Fibroblast of skin of right biceps (primary cell): ENCODE measurements at regions not wholly inside any gene's neighbourhood (a gene's known extent, or its start where the extent isn't known, plus 50 kb on each side); places are given as distances from the start of the nearest gene placed in this dataset.
"Not testable (repeated sequence)": the region's sequence is repeated elsewhere in the genome, so short reads cannot be mapped to it uniquely, and the experiment has no call there.

Source experiments
- DNase-seq: peaks from one replicate; pipeline ENCODE4 v3.0.0-alpha.2; 2013

- peak; percentile 38 for DNase-seq
Observed at GRCh38 chr7:28330384-28331070, 81.8 kb upstream of the CREB5 start.

- DNase-seq, result peak; percentile 6
Observed at GRCh38 chr7:28332046-28332445, 80.3 kb upstream of the CREB5 start.

GRCh38 chr7:28333548-28333947, 78.8 kb upstream of the CREB5 start:
- not testable (repeated sequence) for DNase-seq

GRCh38 chr7:28336806-28337205, 75.5 kb upstream of the CREB5 start:
- no peak for DNase-seq

DNA sequence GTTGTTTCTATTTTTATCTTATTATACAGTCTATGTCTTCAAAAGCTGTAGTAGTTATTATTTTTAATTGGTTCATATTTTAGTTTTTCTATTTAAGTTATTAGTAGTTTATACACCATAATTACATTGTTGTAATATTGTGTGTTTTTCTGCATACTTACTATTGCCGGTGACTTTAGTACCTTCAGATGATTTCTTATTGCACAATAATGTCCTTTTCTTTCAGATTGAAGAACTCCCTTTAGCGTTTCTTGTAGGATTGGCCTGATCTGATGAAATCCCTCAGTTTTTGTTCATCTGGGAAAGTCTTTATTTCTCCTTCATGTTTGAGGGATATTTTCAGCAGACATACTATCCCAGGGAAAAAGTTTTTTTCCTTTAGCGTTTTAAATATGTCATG, 74.3 kb upstream of the CREB5 start:
- no peak for DNase-seq

DNA sequence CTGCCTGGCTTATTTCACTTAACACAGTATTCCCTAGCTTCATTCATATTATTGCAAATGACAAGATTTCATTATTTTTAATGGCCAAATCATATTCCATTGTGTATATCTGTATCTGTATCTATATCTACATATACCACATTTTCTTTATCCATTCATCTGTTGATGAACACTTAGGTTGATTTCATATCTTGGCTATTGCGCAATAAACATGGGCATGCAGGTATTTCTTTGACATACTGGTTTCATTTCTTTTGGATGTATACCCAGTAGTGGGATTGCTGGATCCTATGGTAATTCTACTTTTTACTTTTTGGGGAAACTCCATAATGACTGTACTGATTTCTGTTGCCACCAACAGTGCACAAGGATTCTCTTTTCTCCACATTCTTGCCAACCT, 68.9 kb upstream of the CREB5 start:
- DNase-seq, result no peak

GRCh38 chr7:28346256-28346655, 66.1 kb upstream of the CREB5 start:
- DNase-seq, result no peak

GRCh38 chr7:28346676-28347363, 65.5 kb upstream of the CREB5 start:
- DNase-seq, result peak; percentile 22

- peak; percentile 69 for DNase-seq
Observed at GRCh38 chr7:28347475-28348318, 64.6 kb upstream of the CREB5 start.

DNA sequence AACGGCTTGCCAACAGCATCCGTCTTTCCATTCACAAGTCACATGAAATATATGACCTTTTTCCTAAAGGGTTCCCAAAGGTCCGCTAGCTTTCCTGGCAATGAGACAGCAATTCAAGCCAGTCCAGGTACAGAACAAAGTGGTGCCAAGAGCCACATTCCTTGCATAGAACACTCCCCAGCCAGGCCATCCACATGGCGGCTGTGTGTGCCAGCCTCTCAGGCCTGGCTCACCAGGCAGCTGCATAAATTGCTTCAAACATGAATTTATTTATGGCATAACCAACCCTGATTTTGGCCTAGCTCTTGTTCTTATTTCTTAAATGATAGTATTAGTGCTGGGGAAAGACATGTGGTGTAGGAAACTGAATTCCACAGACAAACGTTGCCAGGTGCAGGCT, 63.7 kb upstream of the CREB5 start:
- DNase-seq, result no peak

DNA sequence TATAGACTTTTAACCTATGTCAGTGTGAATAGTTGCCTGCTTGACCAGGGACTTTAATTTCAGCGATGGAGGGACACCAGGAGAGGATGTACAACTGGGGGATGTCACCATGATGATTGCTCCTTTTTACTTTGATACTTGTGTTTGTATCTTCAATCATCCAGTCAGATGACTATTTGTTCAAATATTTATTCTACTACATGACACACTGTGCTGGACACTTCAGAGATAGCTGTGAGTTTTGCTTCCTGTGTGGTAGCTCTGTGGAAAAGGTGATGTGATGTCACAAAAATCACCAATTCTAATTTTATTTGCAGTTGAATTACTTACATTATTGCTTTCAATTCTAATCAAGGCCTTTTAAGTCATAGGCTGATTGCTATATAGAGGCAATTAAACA, 62.7 kb upstream of the CREB5 start:
- DNase-seq, result peak; percentile 40

DNA sequence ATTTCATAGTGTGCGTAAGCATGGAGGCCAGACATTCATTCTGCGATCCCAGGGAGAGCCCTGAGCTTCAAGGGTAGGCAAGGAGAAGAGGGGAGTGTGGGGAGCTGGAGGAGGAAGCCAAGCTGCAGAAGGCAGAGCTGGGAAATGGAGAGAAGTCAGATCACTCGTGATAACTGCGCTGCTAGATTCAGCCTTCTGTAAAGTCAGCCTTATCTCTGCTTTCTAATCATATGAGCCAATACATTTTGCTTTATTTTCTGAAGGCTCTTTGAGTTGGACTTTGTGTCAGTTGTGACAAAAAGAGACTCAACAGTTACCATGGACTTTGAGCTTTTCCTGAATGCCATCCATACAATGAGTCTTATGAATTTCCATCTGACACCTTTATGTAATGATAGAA, 61.7 kb upstream of the CREB5 start:
- no peak for DNase-seq

DNA sequence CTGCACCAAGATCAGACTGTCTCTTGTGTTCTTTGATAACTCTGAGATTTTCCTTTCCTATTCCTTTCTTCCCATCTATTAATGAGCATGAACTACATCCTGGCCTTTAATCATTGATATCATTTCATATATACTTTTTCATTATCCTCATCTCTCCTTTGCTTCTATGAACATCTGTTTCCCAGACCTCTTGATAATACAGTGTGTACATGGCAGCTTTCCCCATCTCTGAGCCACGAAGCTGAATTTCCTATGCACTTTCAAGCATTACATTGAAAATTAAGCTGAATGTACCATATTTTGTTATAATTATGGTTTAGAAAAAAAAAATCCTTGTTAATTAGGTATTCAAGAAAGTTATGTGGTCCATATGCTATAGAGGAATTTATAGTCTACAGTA, 60.9 kb upstream of the CREB5 start:
- no peak for DNase-seq

GRCh38 chr7:28354601-28355402, 57.5 kb upstream of the CREB5 start:
- DNase-seq, result peak; percentile 92

DNA sequence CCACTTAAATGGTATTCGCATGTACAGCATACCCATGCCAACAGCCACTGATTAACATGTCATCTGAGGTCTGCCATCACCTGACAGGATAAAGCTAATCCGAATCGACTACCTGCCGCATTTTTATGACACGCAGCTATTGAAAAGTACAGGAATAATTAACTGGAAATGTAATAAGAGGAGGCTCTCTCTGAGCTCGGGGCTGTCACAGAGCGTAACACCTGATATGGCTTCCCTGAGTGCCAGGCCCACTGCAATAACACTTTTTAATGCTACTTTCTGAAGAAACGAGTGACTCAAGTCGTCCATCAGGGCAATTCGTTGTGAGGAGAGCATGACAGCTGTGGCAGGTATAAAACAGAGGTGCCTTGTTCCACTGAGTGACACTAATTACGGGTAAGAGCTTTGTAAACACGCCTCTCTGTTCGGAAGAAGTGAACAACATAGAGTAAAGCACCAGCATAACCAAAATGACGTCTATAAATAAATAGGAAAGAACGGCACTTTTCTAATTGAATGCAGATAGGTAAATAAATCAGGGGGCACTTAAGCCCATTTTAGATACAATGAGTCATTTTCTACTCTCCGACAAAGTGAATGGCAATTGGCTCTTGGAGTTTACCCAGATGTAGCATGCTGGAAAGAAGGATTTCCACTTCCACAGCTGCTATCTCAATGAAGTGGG, 56.5 kb upstream of the CREB5 start:
- DNase-seq, result peak; percentile 21

DNA sequence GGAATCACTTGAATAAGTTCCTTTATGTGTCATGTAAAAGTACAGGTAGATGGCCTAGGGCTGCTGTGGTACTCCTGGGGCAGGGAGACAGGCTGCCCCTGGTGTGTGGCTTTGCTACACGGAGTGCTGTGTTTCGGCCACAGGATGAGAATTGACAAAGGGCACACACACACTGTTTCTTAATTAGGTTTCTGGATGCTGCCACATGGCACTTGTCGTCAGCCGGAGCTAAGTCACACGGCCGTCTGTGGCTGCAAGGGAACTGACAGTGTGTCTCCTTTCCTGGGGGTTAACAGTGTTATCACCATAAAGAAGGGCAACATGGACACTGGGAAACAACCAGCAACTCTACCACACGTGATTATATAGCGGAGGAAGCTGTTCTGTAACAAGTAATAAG, 55.7 kb upstream of the CREB5 start:
- DNase-seq, result no peak

GRCh38 chr7:28358423-28358868, 53.9 kb upstream of the CREB5 start:
- DNase-seq, result peak; percentile 88

- no peak for DNase-seq
Observed at GRCh38 chr7:28360739-28361138, 51.6 kb upstream of the CREB5 start.

- DNase-seq, result no peak
Observed at GRCh38 chr7:28361551-28361950, 50.8 kb upstream of the CREB5 start.

DNA sequence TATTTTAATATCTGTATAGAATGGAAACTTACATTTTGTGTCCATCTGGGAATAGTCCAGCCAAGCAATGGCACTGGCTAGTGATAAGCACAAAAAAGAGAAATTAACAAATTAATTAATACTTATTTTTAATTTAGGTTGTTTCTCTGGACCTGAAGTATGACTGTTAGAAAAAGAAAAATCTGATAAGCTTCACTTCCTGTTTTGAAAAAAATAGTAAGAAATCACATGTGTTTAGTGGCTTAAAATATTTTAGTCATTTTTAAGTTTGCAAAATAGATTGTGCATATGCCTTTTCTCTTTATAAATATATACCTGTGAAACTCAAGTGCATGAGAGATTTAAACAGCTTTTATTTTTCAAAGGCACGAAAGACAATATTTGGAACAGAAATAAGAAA, 50.1 kb upstream of the CREB5 start:
- no peak for DNase-seq
